Cardiac muscle cell (in vitro differentiated cells and primary cell): ENCODE measurements at regions not wholly inside any gene's neighbourhood (a gene's known extent, or its start where the extent isn't known, plus 50 kb on each side); places are given as distances from the start of the nearest gene placed in this dataset.

Experiments used
- DNase-seq, 2 donors: peaks; one replicate each; pipeline versions ENCODE4 v3.0.0 to v3.0.0-alpha.2; 2010 to 2017; ENCODE audit warnings: low read depth in 1 of 2, low spot score in 1 of 2
- H3K27ac ChIP-seq: fragments of 200-600 bp; sonication (generic); 2 replicates; pipeline ENCODE4 v1.5.1; 2016
- H3K27me3 ChIP-seq: fragments of 200-600 bp; sonication (generic); 2 replicates; pipeline ENCODE4 v1.6.0; 2016; ENCODE audit warnings: control low read depth
- H3K36me3 ChIP-seq: fragments of 200-600 bp; sonication (generic); 2 replicates; pipeline ENCODE4 v1.5.1; 2016; ENCODE audit warnings: control low read depth
- H3K4me1 ChIP-seq: fragments of 200-600 bp; sonication (generic); 2 replicates; pipeline ENCODE4 v1.8.1; 2017; ENCODE audit warnings: low read depth, mild to moderate bottlenecking, mixed run types
- H3K4me3 ChIP-seq: fragments of 200-600 bp; sonication (generic); 2 replicates; pipeline ENCODE4 v1.5.1; 2016; ENCODE audit warnings: mild to moderate bottlenecking
- H3K9me3 ChIP-seq: fragments of 200-600 bp; sonication (generic); 2 replicates; pipeline ENCODE4 v1.5.1; 2017; ENCODE audit warnings: low read depth, mild to moderate bottlenecking, control low read depth
- CTCF ChIP-seq: IDR thresholded peaks from 2 replicates; pipeline ENCODE4 v1.5.1; 2012; ENCODE audit warnings: low read depth, mild to moderate bottlenecking, low read length

GRCh38 chr4:27184508-27185155 is 324.0 kb downstream of the STIM2 start:
- no peak for TF ChIP-seq CTCF
- H3K4me1 ChIP-seq, result no peaks in the 10 kb centered on the region
- no peak overlapping the region for H3K4me3 ChIP-seq
- no peaks in the 10 kb centered on the region for H3K9me3 ChIP-seq
- no peaks in the 10 kb centered on the region for H3K36me3 ChIP-seq
- DNase-seq, result no peak
- no peak overlapping the region for H3K27ac ChIP-seq
- H3K27me3 ChIP-seq, result no peaks in the 10 kb centered on the region

DNA sequence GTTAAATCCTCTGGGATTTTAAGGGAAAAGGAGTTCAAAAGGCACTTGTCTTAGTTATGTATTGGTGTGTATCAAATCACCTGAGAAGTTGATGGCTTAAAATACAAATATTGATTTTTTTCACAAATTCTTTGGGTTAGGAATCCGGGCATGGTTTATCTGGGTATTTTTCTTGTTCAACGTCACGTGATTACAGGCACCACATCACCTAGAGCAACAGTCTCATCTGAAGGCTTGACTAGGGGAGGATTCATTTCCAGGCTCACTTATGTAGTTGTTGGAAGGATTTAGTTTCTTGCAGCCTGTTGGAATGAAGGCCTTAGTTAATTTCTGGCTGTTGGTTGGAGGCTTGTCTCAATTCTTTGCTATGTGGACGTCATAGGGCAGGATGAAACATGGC is 326.1 kb downstream of the STIM2 start:
- Histone ChIP-seq H3K9me3 (no peaks in the 10 kb centered on the region), H3K27me3 (no peaks in the 10 kb centered on the region), H3K4me3 (no peak overlapping the region), H3K36me3 (no peaks in the 10 kb centered on the region), H3K27ac (no peak overlapping the region), H3K4me1 (no peaks in the 10 kb centered on the region)
- no peak for DNase-seq
- no peak for TF ChIP-seq CTCF

- DNase-seq, result no peak
- H3K4me3 ChIP-seq, result no peak overlapping the region
Measured at GRCh38 chr4:27187786-27188185, 327.1 kb downstream of the STIM2 start.

GRCh38 chr4:27189683-27190082 is 329.0 kb downstream of the STIM2 start:
- TF ChIP-seq CTCF, result no peak
- Histone ChIP-seq H3K4me1 (no peaks in the 10 kb centered on the region), H3K4me3 (no peak overlapping the region), H3K27me3 (no peaks in the 10 kb centered on the region), H3K9me3 (no peaks in the 10 kb centered on the region), H3K27ac (no peak overlapping the region), H3K36me3 (no peaks in the 10 kb centered on the region)
- no peak for DNase-seq

More at GRCh38 chr4:27187786-27188185, 327.1 kb downstream of the STIM2 start:
- H3K9me3 ChIP-seq, result no peaks in the 10 kb centered on the region
- no peaks in the 10 kb centered on the region for H3K36me3 ChIP-seq
- H3K27me3 ChIP-seq, result no peaks in the 10 kb centered on the region
- H3K4me1 ChIP-seq, result no peaks in the 10 kb centered on the region
- TF ChIP-seq CTCF, result no peak
- no peak overlapping the region for H3K27ac ChIP-seq

DNA sequence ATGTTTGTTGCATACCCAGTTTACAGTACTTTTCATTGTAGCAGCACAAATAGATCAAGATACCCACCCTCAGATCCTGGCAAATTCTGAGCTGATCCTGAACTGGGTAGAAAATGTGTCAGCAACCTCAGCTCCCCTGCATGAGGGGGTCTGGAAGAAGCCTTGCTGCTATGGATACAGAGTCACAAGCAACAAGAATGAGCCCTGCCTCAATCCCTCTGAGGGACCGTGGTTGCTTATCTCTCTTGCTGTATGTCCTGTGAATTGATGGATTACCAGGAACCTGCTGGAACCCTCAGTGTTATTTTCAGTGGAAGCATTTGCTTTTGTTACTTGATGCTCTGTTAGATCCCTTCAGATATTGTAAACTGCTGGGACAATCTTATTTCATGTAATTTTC is 331.0 kb downstream of the STIM2 start:
- Histone ChIP-seq H3K27ac (no peak overlapping the region), H3K27me3 (no peaks in the 10 kb centered on the region), H3K4me1 (no peaks in the 10 kb centered on the region), H3K4me3 (no peak overlapping the region), H3K9me3 (no peaks in the 10 kb centered on the region), H3K36me3 (no peaks in the 10 kb centered on the region)
- DNase-seq, result no peak
- TF ChIP-seq CTCF, result no peak
